ENCODE measurements at regions not wholly inside any gene's neighbourhood (a gene's known extent, or its start where the extent isn't known, plus 50 kb on each side); places are given as distances from the start of the nearest gene placed in this dataset.

- Histone ChIP-seq H3K27me3 (ENCODE audit: insufficient read depth, low read length) (no peaks in the 10 kb centered on the region), H3K14ac (ENCODE audit: insufficient read depth, low read length) (no peak overlapping the region), H3T11ph (ENCODE audit: low read length) (no peak overlapping the region), H4K5ac (ENCODE audit: insufficient read length, low read depth, low read length) (no peak overlapping the region), H3K79me1 (ENCODE audit: insufficient read depth, low read depth, low read length, poor library complexity, severe bottlenecking) (no peaks in the 10 kb centered on the region), H3K9ac (ENCODE audit: extremely low read depth, insufficient read length, low read length) (no peak overlapping the region), H3K4me2 (ENCODE audit: insufficient read depth, insufficient read length, low read length) (no peak overlapping the region), H3K23me2 (ENCODE audit: insufficient read length, low read depth, low read length, poor library complexity, severe bottlenecking) (no peaks in the 10 kb centered on the region), H3K79me2 (ENCODE audit: insufficient read depth, low read length) (no peaks in the 10 kb centered on the region; the same call in 1 of the 2 replicates), H4K8ac (replicated peaks; ENCODE audit: insufficient read length, low read depth, low read length) (no peak overlapping the region), H3K18ac (ENCODE audit: insufficient read length, low read depth, low read length) (no peak overlapping the region), H3K4me1 (ENCODE audit: insufficient read depth, low read length) (peaks cover 7% of the 10 kb centered on the region; the same call in 1 of the 2 replicates), H2BK12ac (ENCODE audit: insufficient read length, low read depth, low read length) (no peak overlapping the region), H3K27ac (ENCODE audit: insufficient read length, low read depth, low read length) (no peak overlapping the region), H3K23ac (ENCODE audit: insufficient read length, low read depth, low read length) (no peak overlapping the region), H4K91ac (ENCODE audit: insufficient read length, low read depth, low read length) (no peak overlapping the region), H3K56ac (ENCODE audit: insufficient read length, low read depth, low read length) (no peak overlapping the region), H3K4ac (ENCODE audit: low read depth, low read length) (no peak overlapping the region), H4K20me1 (ENCODE audit: control insufficient read depth, insufficient read depth, insufficient read length) (no peaks in the 10 kb centered on the region), H2AK5ac (ENCODE audit: insufficient read length, low read length) (no peak overlapping the region), H2AFZ (ENCODE audit: low read length) (no peak overlapping the region), H2BK5ac (ENCODE audit: insufficient read length, low read length) (no peak overlapping the region), H2BK15ac (ENCODE audit: low read depth, low read length) (no peak overlapping the region), H3K9me3 (ENCODE audit: control insufficient read depth, low read depth, low read length) (no peaks in the 10 kb centered on the region), H2BK120ac (ENCODE audit: low read depth, low read length, poor library complexity, severe bottlenecking) (no peak overlapping the region), H2BK20ac (ENCODE audit: low read depth, low read length, poor library complexity, severe bottlenecking) (no peak overlapping the region)
- Mint-ChIP-seq H3K9me3 (peaks cover 0 to 4% of the 10 kb centered on the region in 2 experiments; a peak in 1 of 5 replicates), H3K27me3 (ENCODE audit: low read depth) (no peaks in the 10 kb centered on the region), H3K36me3 (ENCODE audit: insufficient read depth in 1 of 3, low read depth in 3 of 3) (peaks cover 0 to 1% (median 1%) of the 10 kb centered on the region in 3 experiments; a peak in 1 of 7 replicates), H3K4me3 (no peak overlapping the region), H3K4me1 (peaks cover 36 to 45% of the 10 kb centered on the region in 2 experiments), H3K27ac (peak overlapping the region in 1 of 3 experiments; percentile 0; a peak in 1 of 7 replicates)
- DNase-seq, result no peak
- no peak for TF ChIP-seq CTCF (conservative IDR thresholded peaks at IDR 0.05)
- no CpG with 5 or more reads among the region's 6 CpGs for WGBS (ENCODE audit: extremely low coverage, insufficient read length, low lambda C conversion rate)
Observed at GRCh38 chr6:14792118-14792955, 453.5 kb upstream of the JARID2 start.
